Suppressor macrophage treated with lipopolysaccharide for 4 hours (primary cell): ENCODE measurements at regions not wholly inside any gene's neighbourhood (a gene's known extent, or its start where the extent isn't known, plus 50 kb on each side); places are given as distances from the start of the nearest gene placed in this dataset.
A peak's percentile ranks its signal among the peaks of the same experiment; 100 is the strongest.
"Not testable (repeated sequence)": the region's sequence is repeated elsewhere in the genome, so short reads cannot be mapped to it uniquely, and the experiment has no call there.

Experiments
- DNase-seq: peaks from one replicate; pipeline ENCODE4 v3.0.0-alpha.2; 2020

DNA sequence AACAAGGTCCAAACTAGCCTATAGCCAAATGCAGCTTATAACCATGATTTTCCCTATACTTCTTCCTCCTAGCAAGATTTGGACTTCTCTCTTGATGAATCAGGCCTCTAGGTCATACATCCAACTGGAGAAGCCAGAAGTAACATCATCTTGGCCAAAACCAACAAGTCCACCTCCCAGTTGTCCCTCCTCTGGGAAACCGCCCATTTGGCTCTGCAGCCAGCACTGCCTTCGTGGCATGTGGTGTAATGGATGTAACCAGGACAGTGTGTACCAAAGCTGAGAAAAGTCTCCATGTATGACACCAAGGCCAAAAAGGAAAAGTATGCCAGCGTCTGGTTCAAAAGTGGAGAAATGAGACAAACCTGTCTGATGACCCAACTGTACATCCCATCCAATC lies 59.3 kb upstream of the VASH1 start:
- no peak for DNase-seq

DNA sequence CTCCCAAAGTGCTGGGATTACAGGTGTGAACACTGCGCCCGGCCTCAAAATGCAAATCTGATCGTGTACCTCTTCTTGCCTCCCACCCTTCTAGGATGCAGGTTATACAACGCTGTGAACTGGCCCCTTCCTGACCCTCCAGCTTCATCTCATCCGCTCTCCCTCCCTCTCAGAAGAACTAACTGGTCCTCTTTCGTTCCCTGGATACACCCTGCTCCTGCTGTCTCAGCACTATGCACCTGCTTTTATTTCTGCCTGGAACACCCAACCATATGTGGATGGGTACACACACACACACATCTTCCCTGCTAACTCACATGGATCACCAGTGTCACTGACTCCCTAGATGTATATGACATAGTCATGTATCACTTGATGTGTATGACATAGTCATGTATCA lies 56.1 kb upstream of the VASH1 start:
- DNase-seq, result no peak

DNA sequence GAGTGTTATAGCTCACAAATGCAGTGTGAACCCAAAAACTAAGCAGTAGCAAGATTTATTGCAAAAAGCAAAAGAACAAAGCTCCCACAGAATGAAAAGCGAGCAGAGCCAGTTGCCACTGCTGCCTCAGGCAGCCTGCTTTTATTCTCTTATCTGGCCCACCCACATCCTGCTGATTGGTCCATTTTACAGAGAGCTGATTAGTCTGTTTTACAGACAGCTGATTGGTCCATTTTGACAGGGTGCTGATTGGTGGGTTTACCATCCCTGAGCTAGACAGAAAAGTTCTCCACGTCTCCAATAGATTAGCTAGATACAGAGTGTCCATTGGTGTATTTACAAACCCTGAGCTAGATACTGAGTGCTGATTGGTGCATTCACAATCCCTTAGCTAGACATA lies 55.1 kb upstream of the VASH1 start:
- not testable (repeated sequence) for DNase-seq

GRCh38 chr14:76706811-76707210 lies 54.5 kb upstream of the VASH1 start:
- DNase-seq, result no peak

DNA sequence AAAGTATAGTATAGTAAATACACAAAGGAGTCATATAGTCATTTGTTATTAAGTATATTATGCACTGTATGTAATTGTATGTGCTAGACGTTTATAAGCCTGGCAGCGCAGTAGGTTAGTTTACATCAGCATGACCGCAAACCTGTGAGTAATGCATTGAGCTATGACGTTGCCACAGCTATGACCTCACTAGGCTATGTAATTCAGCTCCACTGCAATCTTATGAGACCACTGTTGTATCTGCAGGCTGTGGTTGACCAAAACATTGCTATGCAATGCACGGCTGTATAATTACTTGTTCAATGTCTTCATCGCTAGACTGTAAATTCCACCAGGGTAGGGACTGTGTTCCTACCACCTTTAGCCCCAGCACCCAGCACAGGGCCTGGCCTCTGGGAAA lies 53.2 kb upstream of the VASH1 start:
- no peak for DNase-seq

DNA sequence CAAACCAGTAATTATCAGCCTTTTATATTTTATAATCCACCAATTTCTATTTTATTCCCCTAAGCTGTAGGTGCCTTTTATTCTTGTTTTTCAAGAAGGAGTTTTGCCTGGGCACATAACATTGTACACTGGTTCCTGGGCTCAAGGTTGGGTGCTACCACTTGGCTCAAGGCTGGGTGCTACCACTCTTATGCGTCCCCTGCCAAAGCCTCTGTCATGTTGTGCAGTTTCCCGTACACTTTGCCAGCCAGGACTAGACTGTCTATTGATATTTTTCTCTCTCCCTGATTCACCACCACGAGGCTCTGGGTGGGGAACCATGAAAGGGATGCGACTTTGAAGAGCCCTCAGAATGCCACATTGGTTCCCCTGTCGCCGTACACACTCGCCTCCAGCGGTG lies 52.5 kb upstream of the VASH1 start:
- DNase-seq, result no peak

GRCh38 chr14:76710056-76711010 lies 50.9 kb upstream of the VASH1 start:
- DNase-seq, result peak; percentile 75
